NB4 (cell line): ENCODE measurements at regions not wholly inside any gene's neighbourhood (a gene's known extent, or its start where the extent isn't known, plus 50 kb on each side); places are given as distances from the start of the nearest gene placed in this dataset.

Source experiments
- MAX ChIP-seq: IDR thresholded peaks from 2 replicates; pipeline ENCODE4 v1.6.1; 2011; ENCODE audit warnings: low read depth, low read length
- MYC ChIP-seq: IDR thresholded peaks from 2 replicates; pipeline ENCODE4 v1.6.1; 2011; ENCODE audit warnings: low read depth, low read length
- POLR2A ChIP-seq: IDR thresholded peaks from 2 replicates; pipeline ENCODE4 v1.6.1; 2011; ENCODE audit warnings: mild to moderate bottlenecking; ENCODE audit not compliant: insufficient read length; ENCODE audit errors: extremely low read depth
- TF ChIP-seq, protein P1 (sequence below): IDR thresholded peaks from one replicate; pipeline ENCODE4 v1.5.1; 2012; ENCODE audit warnings: low read depth, low read length

GRCh38 chr15:97482521-97482920 is 478.0 kb upstream of the ARRDC4 start:
- no peak for TF ChIP-seq POLR2A
- TF ChIP-seq, protein P1, sequence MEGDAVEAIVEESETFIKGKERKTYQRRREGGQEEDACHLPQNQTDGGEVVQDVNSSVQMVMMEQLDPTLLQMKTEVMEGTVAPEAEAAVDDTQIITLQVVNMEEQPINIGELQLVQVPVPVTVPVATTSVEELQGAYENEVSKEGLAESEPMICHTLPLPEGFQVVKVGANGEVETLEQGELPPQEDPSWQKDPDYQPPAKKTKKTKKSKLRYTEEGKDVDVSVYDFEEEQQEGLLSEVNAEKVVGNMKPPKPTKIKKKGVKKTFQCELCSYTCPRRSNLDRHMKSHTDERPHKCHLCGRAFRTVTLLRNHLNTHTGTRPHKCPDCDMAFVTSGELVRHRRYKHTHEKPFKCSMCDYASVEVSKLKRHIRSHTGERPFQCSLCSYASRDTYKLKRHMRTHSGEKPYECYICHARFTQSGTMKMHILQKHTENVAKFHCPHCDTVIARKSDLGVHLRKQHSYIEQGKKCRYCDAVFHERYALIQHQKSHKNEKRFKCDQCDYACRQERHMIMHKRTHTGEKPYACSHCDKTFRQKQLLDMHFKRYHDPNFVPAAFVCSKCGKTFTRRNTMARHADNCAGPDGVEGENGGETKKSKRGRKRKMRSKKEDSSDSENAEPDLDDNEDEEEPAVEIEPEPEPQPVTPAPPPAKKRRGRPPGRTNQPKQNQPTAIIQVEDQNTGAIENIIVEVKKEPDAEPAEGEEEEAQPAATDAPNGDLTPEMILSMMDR: no peak
- TF ChIP-seq MYC: no peak
- no peak for TF ChIP-seq MAX
